ENCODE measurements at regions not wholly inside any gene's neighbourhood (a gene's known extent, or its start where the extent isn't known, plus 50 kb on each side); places are given as distances from the start of the nearest gene placed in this dataset.

- TF ChIP-seq SUZ12 (IDR thresholded peaks at IDR 0.05) (no peak), SP1 (IDR thresholded peaks at IDR 0.05) (no peak), ZNF384 (IDR thresholded peaks at IDR 0.05) (no peak), CTBP1 (IDR thresholded peaks at IDR 0.05; ENCODE audit: borderline replicate concordance) (no peak), FOXA1 (IDR thresholded peaks at IDR 0.05) (no peak), ARNT (IDR thresholded peaks at IDR 0.05) (no peak)
Measured at GRCh38 chr3:40705663-40706062, 180.9 kb downstream of the ZNF621 start.
